Vagina (tissue), 2 donors: ENCODE measurements at regions not wholly inside any gene's neighbourhood (a gene's known extent, or its start where the extent isn't known, plus 50 kb on each side); places are given as distances from the start of the nearest gene placed in this dataset.
"Not testable (repeated sequence)": the region's sequence is repeated elsewhere in the genome, so short reads cannot be mapped to it uniquely, and the experiment has no call there.

Experiments
- DNase-seq, 2 donors: peaks; one replicate each; pipeline ENCODE4 v3.0.0-alpha.2; 2017; ENCODE audit errors: extremely low spot score in 2 of 2
- H3K27ac ChIP-seq: fragments of 200-600 bp; sonication (generic); one replicate; pipeline ENCODE4 v1.5.1; 2019
- H3K27me3 ChIP-seq: fragments of 200-600 bp; sonication (generic); one replicate; pipeline ENCODE4 v1.5.1; 2019
- H3K36me3 ChIP-seq, 2 donors: fragments of 200-600 bp; sonication (generic); one replicate each; pipeline ENCODE4 v1.5.1; 2017 to 2019
- H3K4me1 ChIP-seq: fragments of 200-600 bp; sonication (generic); one replicate; pipeline ENCODE4 v1.5.1; 2019
- H3K4me3 ChIP-seq, 2 donors: fragments of 200-600 bp; sonication (generic); 1 replicate in 1 of 2; 2 replicates in 1 of 2; pipeline ENCODE4 v1.5.1; 2016 to 2019
- H3K9me3 ChIP-seq: fragments of 200-600 bp; sonication (generic); one replicate; pipeline ENCODE4 v1.5.1; 2019
- POLR2A ChIP-seq, 2 donors: fragments of 450-650 bp; IDR thresholded peaks; one replicate each; pipeline ENCODE4 v1.6.1; 2017; ENCODE audit warnings: antibody characterized with exemption in 2 of 2, mild to moderate bottlenecking in 2 of 2, moderate library complexity in 2 of 2
- POLR2AphosphoS5 ChIP-seq, 2 donors: sonication (generic); formaldehyde crosslinking; IDR thresholded peaks; one replicate each; pipeline ENCODE4 v1.9.0; 2017; ENCODE audit warnings: antibody characterized with exemption in 2 of 2, mild to moderate bottlenecking in 2 of 2, low read depth in 1 of 2; ENCODE audit not compliant: insufficient read depth in 1 of 2
- intact Hi-C: fragments of 100-400 bp; cut with DNase I; formaldehyde crosslinking; loops from one replicate; pipeline ENCODE4 v1.15.1; 2023
- TF ChIP-seq, protein P1 (sequence below), 3 experiments: fragments of 450-650 bp in 2 of 3; fragments of 200-600 bp in 1 of 3; sonication (generic) in 1 of 3; IDR thresholded peaks; one replicate each; pipeline ENCODE4 v1.5.1; 2017 to 2019; ENCODE audit warnings: antibody characterized with exemption in 3 of 3, mild to moderate bottlenecking in 2 of 3, moderate library complexity in 2 of 3

DNA sequence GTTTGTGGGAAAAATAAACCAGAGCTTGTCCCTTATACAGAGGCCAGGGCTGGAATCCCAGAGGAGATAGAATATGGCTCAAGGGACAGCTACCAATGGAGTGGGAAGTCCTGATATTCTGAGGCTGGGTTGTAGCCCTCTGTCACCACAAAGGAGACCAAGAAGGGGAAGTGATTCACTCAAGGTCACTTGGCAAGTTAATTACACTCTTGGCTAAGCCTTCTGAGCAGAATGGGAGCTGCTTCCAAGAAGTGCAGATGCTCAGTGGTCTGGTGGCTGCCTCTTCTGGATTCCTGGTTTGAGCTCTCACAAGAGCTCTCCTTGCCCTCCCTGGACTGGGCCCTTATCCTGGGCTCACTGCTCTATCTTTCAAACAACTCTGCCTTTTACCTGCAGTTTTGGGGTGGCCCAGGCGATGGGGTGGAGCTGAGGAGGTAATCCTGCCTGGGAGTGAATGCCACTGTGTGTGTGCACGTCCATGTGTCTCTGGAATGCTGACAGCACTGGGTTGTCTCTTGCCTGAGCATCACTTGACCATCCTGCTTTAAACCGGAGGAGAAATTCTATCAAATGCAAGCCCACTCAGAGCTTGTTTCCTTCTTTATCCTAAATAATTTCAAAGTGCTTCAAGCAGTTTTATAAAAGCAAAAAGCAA, 168.2 kb downstream of the KCNS3 start:
- no peak overlapping the region for H3K27ac ChIP-seq
- H3K4me3 ChIP-seq, result no peak overlapping the region
- H3K9me3 ChIP-seq, result no peaks in the 10 kb centered on the region
- DNase-seq, result no peak
- TF ChIP-seq, protein P1, sequence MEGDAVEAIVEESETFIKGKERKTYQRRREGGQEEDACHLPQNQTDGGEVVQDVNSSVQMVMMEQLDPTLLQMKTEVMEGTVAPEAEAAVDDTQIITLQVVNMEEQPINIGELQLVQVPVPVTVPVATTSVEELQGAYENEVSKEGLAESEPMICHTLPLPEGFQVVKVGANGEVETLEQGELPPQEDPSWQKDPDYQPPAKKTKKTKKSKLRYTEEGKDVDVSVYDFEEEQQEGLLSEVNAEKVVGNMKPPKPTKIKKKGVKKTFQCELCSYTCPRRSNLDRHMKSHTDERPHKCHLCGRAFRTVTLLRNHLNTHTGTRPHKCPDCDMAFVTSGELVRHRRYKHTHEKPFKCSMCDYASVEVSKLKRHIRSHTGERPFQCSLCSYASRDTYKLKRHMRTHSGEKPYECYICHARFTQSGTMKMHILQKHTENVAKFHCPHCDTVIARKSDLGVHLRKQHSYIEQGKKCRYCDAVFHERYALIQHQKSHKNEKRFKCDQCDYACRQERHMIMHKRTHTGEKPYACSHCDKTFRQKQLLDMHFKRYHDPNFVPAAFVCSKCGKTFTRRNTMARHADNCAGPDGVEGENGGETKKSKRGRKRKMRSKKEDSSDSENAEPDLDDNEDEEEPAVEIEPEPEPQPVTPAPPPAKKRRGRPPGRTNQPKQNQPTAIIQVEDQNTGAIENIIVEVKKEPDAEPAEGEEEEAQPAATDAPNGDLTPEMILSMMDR (IDR thresholded peaks at IDR 0.05), result no peak
- no peak for TF ChIP-seq POLR2A (IDR thresholded peaks at IDR 0.05)
- no peak for TF ChIP-seq POLR2AphosphoS5 (IDR thresholded peaks at IDR 0.05; ENCODE audit: insufficient read depth in 1 of 2, low read depth in 1 of 2)
- no peaks in the 10 kb centered on the region for H3K36me3 ChIP-seq
- intact Hi-C loops, result no loop called here
- no peaks in the 10 kb centered on the region for H3K27me3 ChIP-seq
- H3K4me1 ChIP-seq, result peaks cover 19% of the 10 kb centered on the region

DNA sequence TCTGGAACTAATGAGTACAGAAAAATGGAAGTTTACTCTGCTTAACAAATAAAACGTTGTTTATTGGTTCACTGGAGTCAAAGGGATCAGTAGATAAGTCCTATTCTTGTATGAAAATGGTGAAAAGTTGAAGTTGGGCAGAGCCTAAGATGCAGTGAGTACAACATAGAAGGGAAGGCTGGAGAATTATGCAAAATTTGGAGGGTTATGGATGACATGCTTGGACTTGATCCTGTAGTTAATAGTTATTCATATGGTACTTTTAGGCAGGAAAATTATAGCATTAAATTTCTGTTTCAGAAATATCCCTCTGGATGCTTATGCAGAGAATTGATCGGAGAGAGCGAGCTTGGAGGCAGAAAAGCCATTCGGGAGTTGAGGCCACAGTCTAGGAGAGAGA, 167.6 kb downstream of the KCNS3 start:
- no peak for DNase-seq
- Histone ChIP-seq H3K27me3 (no peaks in the 10 kb centered on the region), H3K4me1 (peaks cover 19% of the 10 kb centered on the region), H3K27ac (no peak overlapping the region), H3K36me3 (no peaks in the 10 kb centered on the region), H3K9me3 (no peaks in the 10 kb centered on the region), H3K4me3 (no peak overlapping the region)
- intact Hi-C loops, result no loop called here
- TF ChIP-seq, protein P1 (IDR thresholded peaks at IDR 0.05), result no peak
- no peak for TF ChIP-seq POLR2A (IDR thresholded peaks at IDR 0.05)
- TF ChIP-seq POLR2AphosphoS5 (IDR thresholded peaks at IDR 0.05; ENCODE audit: insufficient read depth in 1 of 2, low read depth in 1 of 2), result no peak

DNA sequence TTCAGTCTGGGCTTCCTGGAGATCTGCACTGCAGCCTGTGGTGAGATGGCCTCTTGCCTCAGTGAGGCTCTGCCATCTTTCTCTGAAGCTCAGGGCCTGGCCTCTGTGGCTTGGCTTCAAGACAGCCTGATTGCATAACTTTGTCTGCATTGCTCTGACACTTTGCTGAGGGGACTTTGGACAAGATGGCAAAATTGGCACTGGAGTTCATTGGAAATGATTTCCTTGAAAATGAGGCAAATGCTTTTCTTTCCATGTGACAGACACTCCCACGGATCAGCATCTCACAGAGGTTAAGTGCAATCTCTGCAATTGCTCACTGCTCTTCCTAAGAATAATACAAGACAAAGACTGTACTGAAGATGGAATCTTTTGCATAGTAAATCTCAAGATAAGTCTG, 166.8 kb downstream of the KCNS3 start:
- intact Hi-C loops, result no loop called here
- H3K27me3 ChIP-seq, result no peaks in the 10 kb centered on the region
- no peaks in the 10 kb centered on the region for H3K36me3 ChIP-seq
- peaks cover 19% of the 10 kb centered on the region for H3K4me1 ChIP-seq
- DNase-seq, result no peak
- H3K27ac ChIP-seq, result no peak overlapping the region
- H3K9me3 ChIP-seq, result no peaks in the 10 kb centered on the region
- TF ChIP-seq POLR2AphosphoS5 (IDR thresholded peaks at IDR 0.05; ENCODE audit: insufficient read depth in 1 of 2, low read depth in 1 of 2) (no peak), POLR2A (IDR thresholded peaks at IDR 0.05) (no peak)
- TF ChIP-seq, protein P1 (IDR thresholded peaks at IDR 0.05), result no peak
- no peak overlapping the region for H3K4me3 ChIP-seq

DNA sequence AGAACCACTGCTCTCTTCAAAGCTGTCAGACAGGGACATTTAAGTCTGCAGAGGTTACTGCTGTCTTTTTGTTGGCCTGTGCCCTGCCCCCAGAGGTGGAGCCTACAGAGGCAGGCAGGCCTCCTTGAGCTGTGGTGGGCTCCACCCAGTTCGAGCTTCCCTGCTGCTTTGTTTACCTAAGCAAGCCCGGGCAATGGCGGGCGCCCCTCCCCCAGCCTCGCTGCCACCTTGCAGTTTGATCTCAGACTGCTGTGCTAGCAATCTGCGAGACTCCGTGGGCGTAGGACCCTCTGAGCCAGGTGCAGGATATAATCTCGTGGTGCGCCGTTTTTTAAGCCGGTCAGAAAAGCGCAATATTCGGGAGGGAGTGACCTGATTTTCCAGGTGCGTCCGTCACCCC, 138.9 kb downstream of the KCNS3 start:
- intact Hi-C loops, result not testable (repeated sequence)

DNA sequence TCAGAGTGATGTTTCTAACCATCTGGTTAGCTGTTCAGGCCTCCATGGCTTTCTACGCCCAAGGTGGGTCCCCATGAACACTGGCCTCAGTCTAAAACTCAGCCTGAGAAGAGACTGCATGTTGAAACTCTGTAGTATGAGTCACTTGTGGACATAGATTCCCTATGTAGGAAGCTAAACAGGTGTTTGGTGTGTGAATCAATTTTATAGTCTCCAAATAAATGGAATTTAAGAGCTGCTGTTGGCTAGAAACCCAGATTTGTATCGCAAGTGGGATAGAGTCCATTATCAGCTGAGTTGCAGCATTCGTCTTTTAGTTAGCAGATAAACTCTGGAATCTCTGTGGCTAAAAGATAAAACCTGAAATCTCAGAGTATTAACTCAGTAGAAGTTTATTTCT, 131.4 kb downstream of the KCNS3 start:
- no peak overlapping the region for H3K27ac ChIP-seq
- no peaks in the 10 kb centered on the region for H3K9me3 ChIP-seq
- TF ChIP-seq POLR2A (IDR thresholded peaks at IDR 0.05) (no peak), POLR2AphosphoS5 (IDR thresholded peaks at IDR 0.05; ENCODE audit: insufficient read depth in 1 of 2, low read depth in 1 of 2) (no peak)
- TF ChIP-seq, protein P1 (IDR thresholded peaks at IDR 0.05), result no peak
- intact Hi-C loops, result no loop called here
- H3K4me1 ChIP-seq, result no peaks in the 10 kb centered on the region
- DNase-seq, result no peak
- H3K4me3 ChIP-seq, result no peak overlapping the region
- no peaks in the 10 kb centered on the region for H3K36me3 ChIP-seq
- H3K27me3 ChIP-seq, result no peaks in the 10 kb centered on the region

More for the DNA sequence above, 138.9 kb downstream of the KCNS3 start:
- not testable (repeated sequence) for H3K27me3 ChIP-seq, H3K4me3 ChIP-seq, DNase-seq, H3K4me1 ChIP-seq, H3K9me3 ChIP-seq, H3K27ac ChIP-seq, H3K36me3 ChIP-seq
